ENCODE measurements at regions not wholly inside any gene's neighbourhood (a gene's known extent, or its start where the extent isn't known, plus 50 kb on each side); places are given as distances from the start of the nearest gene placed in this dataset.

- Histone ChIP-seq H3K36me3 (ENCODE audit: insufficient read depth, low read length) (no peaks in the 10 kb centered on the region), H3K9ac (ENCODE audit: low read length) (no peak overlapping the region), H3K9me2 (ENCODE audit: low read depth, low read length) (no peaks in the 10 kb centered on the region), H3K27me3 (ENCODE audit: insufficient read depth, low read length) (peaks cover 8% of the 10 kb centered on the region; the same call in 1 of the 2 replicates), H3K4me2 (ENCODE audit: low read length) (no peak overlapping the region), H3K27ac (ENCODE audit: low read depth, low read length, poor library complexity, severe bottlenecking) (no peak overlapping the region), H4K20me1 (ENCODE audit: insufficient read depth, low read length) (no peaks in the 10 kb centered on the region), H3K4me3 (ENCODE audit: low read depth, low read length, poor library complexity, severe bottlenecking) (no peak overlapping the region), H2AFZ (ENCODE audit: low read length) (no peak overlapping the region), H3K9me3 (ENCODE audit: low read length) (peaks cover 3% of the 10 kb centered on the region), H3K4me1 (ENCODE audit: insufficient read depth, low read length, severe bottlenecking) (no peaks in the 10 kb centered on the region), H3F3A (ENCODE audit: insufficient read depth, low read length) (no peaks in the 10 kb centered on the region), H3K79me2 (ENCODE audit: insufficient read depth, low read length) (no peaks in the 10 kb centered on the region)
- no peak for TF ChIP-seq EZH2 (IDR thresholded peaks at IDR 0.05; ENCODE audit: borderline replicate concordance, low read length)
- no peak for TF ChIP-seq CTCF (IDR thresholded peaks at IDR 0.05; ENCODE audit: low read length)
Observed at GRCh38 chr5:173554989-173555705, 61.3 kb downstream of the BOD1 start.

- Histone ChIP-seq H3K9ac (ENCODE audit: low read length) (no peak overlapping the region), H3K4me2 (ENCODE audit: low read length) (no peak overlapping the region), H3K79me2 (ENCODE audit: insufficient read depth, low read length) (no peaks in the 10 kb centered on the region), H3K4me3 (ENCODE audit: low read depth, low read length, poor library complexity, severe bottlenecking) (no peak overlapping the region), H3F3A (ENCODE audit: insufficient read depth, low read length) (no peaks in the 10 kb centered on the region), H3K36me3 (ENCODE audit: insufficient read depth, low read length) (no peaks in the 10 kb centered on the region), H3K4me1 (ENCODE audit: insufficient read depth, low read length, severe bottlenecking) (no peaks in the 10 kb centered on the region), H4K20me1 (ENCODE audit: insufficient read depth, low read length) (no peaks in the 10 kb centered on the region), H3K27ac (ENCODE audit: low read depth, low read length, poor library complexity, severe bottlenecking) (no peak overlapping the region), H3K27me3 (ENCODE audit: insufficient read depth, low read length) (0 out of 2 replicates have a peak, but pooled peaks cover 3% of the 10 kb centered on the region), H3K9me3 (ENCODE audit: low read length) (no peaks in the 10 kb centered on the region), H2AFZ (ENCODE audit: low read length) (no peak overlapping the region), H3K9me2 (ENCODE audit: low read depth, low read length) (no peaks in the 10 kb centered on the region)
- TF ChIP-seq CTCF (IDR thresholded peaks at IDR 0.05; ENCODE audit: low read length) (no peak), EZH2 (IDR thresholded peaks at IDR 0.05; ENCODE audit: borderline replicate concordance, low read length) (no peak)
Observed at GRCh38 chr5:173554038-173554955, 62.2 kb downstream of the BOD1 start.

- Histone ChIP-seq H4K20me1 (ENCODE audit: insufficient read depth, low read length) (no peaks in the 10 kb centered on the region), H3K9me2 (ENCODE audit: low read depth, low read length) (no peaks in the 10 kb centered on the region), H3K36me3 (ENCODE audit: insufficient read depth, low read length) (no peaks in the 10 kb centered on the region), H3K9ac (ENCODE audit: low read length) (no peak overlapping the region), H2AFZ (ENCODE audit: low read length) (no peak overlapping the region), H3K4me3 (ENCODE audit: low read depth, low read length, poor library complexity, severe bottlenecking) (no peak overlapping the region), H3K4me2 (ENCODE audit: low read length) (no peak overlapping the region), H3K27me3 (ENCODE audit: insufficient read depth, low read length) (no peaks in the 10 kb centered on the region), H3K27ac (ENCODE audit: low read depth, low read length, poor library complexity, severe bottlenecking) (no peak overlapping the region), H3K79me2 (ENCODE audit: insufficient read depth, low read length) (no peaks in the 10 kb centered on the region), H3F3A (ENCODE audit: insufficient read depth, low read length) (no peaks in the 10 kb centered on the region), H3K4me1 (ENCODE audit: insufficient read depth, low read length, severe bottlenecking) (no peaks in the 10 kb centered on the region), H3K9me3 (ENCODE audit: low read length) (no peaks in the 10 kb centered on the region)
- TF ChIP-seq EZH2 (IDR thresholded peaks at IDR 0.05; ENCODE audit: borderline replicate concordance, low read length) (no peak), CTCF (IDR thresholded peaks at IDR 0.05; ENCODE audit: low read length) (no peak)
Observed at GRCh38 chr5:173550641-173551040, 65.8 kb downstream of the BOD1 start.

All from OCI-LY1 (cell line).